NCI-H345 treated with DMSO at 0.1 percent for 48 hours (cell line): ENCODE measurements at regions not wholly inside any gene's neighbourhood (a gene's known extent, or its start where the extent isn't known, plus 50 kb on each side); places are given as distances from the start of the nearest gene placed in this dataset.
"Not testable (repeated sequence)": the region's sequence is repeated elsewhere in the genome, so short reads cannot be mapped to it uniquely, and the experiment has no call there.

Experiments
- DNase-seq: peaks from one replicate; lab custom pipeline; 2025; ENCODE audit not compliant: unreplicated experiment; lab: John Stamatoyannopoulos, UW

DNA sequence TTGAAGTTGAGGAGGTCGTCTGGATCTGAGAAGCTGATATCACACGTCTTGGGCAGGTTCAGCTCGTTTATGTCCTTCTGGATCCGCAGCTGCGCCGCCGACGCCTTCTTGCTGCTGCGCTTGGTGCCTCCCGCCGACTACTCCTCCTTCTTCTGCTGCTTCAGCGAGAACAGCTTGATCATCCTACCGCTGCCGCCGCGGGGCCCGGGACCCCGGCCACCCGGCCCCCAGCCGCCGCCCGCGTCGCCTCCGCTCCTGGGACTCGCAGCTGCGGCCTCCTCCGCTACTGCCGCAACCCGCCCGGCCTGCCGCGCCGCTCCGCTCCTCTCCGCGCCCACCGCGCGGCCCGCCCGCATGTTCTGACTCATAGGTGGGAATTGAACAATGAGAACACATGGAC is 1710.6 kb downstream of the TP53TG3F start:
- DNase-seq = not testable (repeated sequence)

- no peak for DNase-seq
Measured at GRCh38 chr16:35170610-35171009, 1711.2 kb downstream of the TP53TG3F start.

- DNase-seq = no peak
Measured at GRCh38 chr16:35171106-35171505, 1711.7 kb downstream of the TP53TG3F start.

DNA sequence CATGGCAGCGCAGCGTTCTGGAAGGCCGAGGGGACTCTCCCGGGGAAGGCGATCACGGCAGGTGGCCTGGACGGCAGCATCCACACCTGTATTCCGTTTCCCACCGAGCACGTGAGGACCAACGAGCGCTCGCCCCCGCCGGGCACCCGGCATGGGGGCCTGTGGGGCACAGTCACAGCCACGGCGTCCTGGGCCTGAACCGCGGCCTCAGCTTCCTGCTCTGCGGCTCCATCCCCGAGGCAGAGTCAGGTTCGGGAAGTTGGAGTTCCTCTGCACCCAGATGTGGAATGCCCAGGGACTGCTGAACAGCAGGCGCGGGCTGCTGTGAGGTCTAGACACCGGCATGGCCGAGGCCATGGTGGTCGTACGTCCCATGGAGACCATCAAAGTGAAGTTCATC is 1713.9 kb downstream of the TP53TG3F start:
- no peak for DNase-seq

- DNase-seq = no peak
Measured at GRCh38 chr16:35174016-35174415, 1714.6 kb downstream of the TP53TG3F start.

GRCh38 chr16:35176449-35176848 is 1717.0 kb downstream of the TP53TG3F start:
- DNase-seq = no peak

DNA sequence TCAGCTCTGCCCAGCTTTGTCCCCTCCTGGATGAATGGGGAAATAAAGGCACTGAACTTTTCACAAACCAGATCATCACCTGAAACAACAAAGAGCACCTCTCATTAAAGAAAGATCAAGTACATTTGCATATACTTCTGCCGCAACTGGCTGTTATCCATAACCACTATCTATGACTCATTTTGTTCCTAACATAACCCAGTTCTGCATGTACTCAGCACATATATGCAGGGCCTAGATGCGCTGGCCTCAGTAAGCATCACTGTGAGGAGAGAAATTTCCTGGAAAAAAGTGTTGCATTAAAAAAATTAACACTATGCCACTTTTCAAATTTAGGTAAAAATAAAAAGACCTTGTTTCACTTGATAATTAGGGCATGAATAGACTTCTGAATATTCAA is 1718.4 kb downstream of the TP53TG3F start:
- no peak for DNase-seq

GRCh38 chr16:35180970-35181369 is 1721.6 kb downstream of the TP53TG3F start:
- no peak for DNase-seq

DNA sequence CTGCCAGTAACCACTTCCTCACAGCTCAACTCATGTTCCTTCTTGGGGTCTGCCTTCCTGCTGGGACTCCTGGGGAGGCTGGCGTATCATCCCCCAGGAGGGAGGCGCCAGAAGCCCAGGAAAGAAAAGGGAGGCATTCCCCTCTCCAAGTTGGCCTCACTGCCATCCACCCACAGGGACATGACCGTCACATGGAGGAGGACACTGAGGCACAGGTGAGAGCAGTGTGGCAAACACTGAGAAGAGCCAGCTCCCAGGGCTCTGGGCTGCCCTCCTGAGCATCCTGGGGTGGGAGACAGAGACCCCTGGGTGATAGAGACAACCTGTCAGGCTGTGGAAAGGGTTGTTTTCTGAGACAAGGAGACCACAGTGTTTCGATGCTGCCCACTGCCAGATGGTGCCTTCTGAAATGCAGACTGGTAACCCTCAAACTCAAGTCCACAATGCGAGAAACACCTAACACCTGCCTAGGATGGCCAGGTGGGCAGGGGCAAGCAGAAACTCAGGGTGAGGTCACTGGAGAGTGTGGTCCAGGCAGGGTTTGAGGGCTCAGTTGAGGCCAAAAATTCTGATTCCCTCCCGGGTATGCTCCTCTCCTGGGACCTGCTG is 1722.1 kb downstream of the TP53TG3F start:
- no peak for DNase-seq

DNA sequence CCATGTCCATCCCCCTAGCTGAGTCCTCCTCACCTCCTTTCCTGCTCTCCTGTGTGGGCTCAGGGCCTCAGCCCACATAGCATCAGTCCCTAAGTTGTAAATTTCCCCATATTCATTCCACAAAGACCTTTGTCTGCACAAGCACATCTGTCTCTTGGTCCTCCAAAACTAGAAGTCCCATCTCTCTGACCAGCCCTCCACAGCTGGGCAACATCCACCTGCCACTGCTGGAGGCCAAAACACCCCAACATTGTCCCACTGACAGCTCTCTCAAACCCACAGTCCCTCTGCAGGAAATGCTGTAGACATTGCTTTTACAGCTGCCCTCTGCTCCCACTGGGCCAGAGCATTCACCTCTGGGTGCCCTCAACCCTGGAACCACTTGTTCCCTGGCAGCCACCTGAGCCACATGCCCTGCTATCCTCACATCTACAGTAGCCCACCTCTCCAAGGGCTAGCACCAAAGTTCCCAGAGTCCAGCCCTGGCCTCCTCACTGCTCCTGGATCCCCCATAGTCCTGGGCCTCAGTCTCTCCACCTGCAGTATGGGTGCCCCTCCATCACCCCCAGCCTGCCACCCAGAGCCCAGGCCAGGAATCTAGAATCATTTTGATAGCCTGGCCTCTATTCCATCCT is 1722.7 kb downstream of the TP53TG3F start:
- DNase-seq = no peak

- no peak for DNase-seq
Measured at GRCh38 chr16:35182943-35183550, 1723.6 kb downstream of the TP53TG3F start.

- DNase-seq = no peak
Measured at GRCh38 chr16:35184356-35184870, 1725.0 kb downstream of the TP53TG3F start.

DNA sequence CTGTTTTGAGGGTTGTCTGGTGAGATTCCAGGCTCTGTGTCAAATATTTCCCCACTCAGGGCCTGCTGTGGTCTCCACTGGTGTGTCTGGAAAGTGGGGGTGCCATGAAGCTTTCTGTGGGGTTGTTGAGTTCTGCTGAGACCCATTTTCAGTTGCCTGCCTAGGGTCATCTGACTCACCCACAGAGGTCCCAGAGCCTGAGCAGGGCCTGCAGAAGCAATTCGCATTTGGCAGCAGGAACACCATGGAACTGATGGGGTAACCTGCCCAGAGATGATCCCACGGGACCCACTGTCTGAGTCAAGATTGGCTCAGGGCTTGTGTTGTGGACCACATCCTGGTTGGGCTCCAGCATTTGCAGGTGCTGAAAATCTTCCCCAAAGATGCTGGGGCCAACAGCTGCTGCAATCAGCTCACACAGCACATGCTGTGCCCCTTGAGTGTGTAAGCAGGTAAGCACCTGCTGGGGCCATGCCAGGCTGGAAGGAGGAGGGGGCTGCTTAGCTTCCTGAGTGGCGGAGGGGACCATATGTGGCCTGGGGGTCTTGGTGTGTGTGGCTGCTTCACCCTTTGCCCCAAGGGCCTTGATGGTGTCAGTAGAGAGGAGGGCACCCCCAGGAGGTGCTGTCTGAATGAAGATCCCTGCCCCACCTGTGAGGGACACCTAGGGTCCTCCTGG is 1726.1 kb downstream of the TP53TG3F start:
- DNase-seq = no peak

GRCh38 chr16:35186045-35186759 is 1726.8 kb downstream of the TP53TG3F start:
- DNase-seq = no peak

- DNase-seq = no peak
Measured at GRCh38 chr16:35187665-35188225, 1728.3 kb downstream of the TP53TG3F start.

GRCh38 chr16:35188288-35189155 is 1729.1 kb downstream of the TP53TG3F start:
- DNase-seq = no peak

- no peak for DNase-seq
Measured at GRCh38 chr16:35192993-35193392, 1733.6 kb downstream of the TP53TG3F start.

GRCh38 chr16:35193956-35194355 is 1734.5 kb downstream of the TP53TG3F start:
- no peak for DNase-seq

DNA sequence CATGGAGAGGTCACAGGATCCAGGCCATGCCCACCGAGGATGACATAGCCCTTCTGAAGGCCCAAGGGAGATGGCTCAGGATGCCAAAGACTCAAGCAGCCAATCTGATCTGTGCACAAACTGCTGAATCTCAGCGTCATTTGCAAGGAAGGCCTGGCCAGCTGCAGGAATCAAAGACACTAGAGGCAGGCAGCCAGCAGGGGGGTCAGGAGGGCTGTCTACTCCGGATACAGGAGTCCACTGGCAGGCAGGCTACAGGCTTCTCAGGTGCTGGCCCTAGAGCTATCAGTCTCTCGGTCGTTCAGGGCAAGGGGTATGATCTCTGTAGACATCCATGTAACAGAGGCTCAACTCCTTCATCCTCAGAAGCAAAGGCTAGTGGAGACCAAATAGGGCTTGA is 1735.3 kb downstream of the TP53TG3F start:
- DNase-seq = no peak
